OCI-LY7 (cell line): ENCODE measurements at regions not wholly inside any gene's neighbourhood (a gene's known extent, or its start where the extent isn't known, plus 50 kb on each side); places are given as distances from the start of the nearest gene placed in this dataset.

ENCODE experiments used
- BruUV-seq: library from RNA; stranded (reverse); fragments of 400-500 nt; replicated peaks from 2 replicates; lab custom pipeline; 2021; lab: Mats Ljungman, UMichigan
- CTCF ChIA-PET: fragments of 300-600 bp; sonication (Branson Sonifier 250); formaldehyde crosslinking; loops from one replicate; lab custom pipeline; 2022; ENCODE audit warnings: antibody characterized with exemption; ENCODE audit not compliant: unreplicated experiment; lab: Charles Lee
- POLR2A ChIA-PET: fragments of 300-600 bp; sonication (Branson Sonifier 250); formaldehyde crosslinking; loops from one replicate; lab custom pipeline; 2022; ENCODE audit warnings: antibody characterized with exemption; lab: Charles Lee
- DNase-seq: peaks from one replicate; pipeline ENCODE4 v3.0.0-alpha.2; 2015; ENCODE audit warnings: low spot score
- H2AFZ ChIP-seq: fragments of 200-600 bp; sonication (generic), shearing (Covaris generic); 2 replicates; pipeline ENCODE4 v1.6.1; 2014; ENCODE audit warnings: mild to moderate bottlenecking, antibody characterized with exemption, low read length, moderate library complexity
- H3K27ac ChIP-seq: fragments of 200-600 bp; sonication (generic); 2 replicates; pipeline ENCODE4 v1.5.1; 2014; ENCODE audit warnings: mixed run types, low read depth, mild to moderate bottlenecking, moderate library complexity, low read length, inconsistent platforms; ENCODE audit not compliant: poor library complexity, severe bottlenecking
- H3K36me3 ChIP-seq: fragments of 200-600 bp; sonication (generic); 2 replicates; pipeline ENCODE4 v1.6.1; 2014; ENCODE audit warnings: mild to moderate bottlenecking, antibody characterized with exemption, low read length, moderate library complexity, mixed read lengths; ENCODE audit not compliant: insufficient read depth
- H3K4me1 ChIP-seq: fragments of 200-600 bp; sonication (generic); 2 replicates; pipeline ENCODE4 v1.5.1; 2014; ENCODE audit warnings: mild to moderate bottlenecking, low read length; ENCODE audit not compliant: insufficient read depth, poor library complexity, severe bottlenecking
- H3K4me2 ChIP-seq: fragments of 200-600 bp; sonication (generic); 2 replicates; pipeline ENCODE4 v1.6.1; 2014; ENCODE audit warnings: mild to moderate bottlenecking, low read length
- H3K4me3 ChIP-seq: fragments of 200-600 bp; sonication (generic); 2 replicates; pipeline ENCODE4 v1.5.1; 2014; ENCODE audit warnings: mild to moderate bottlenecking, low read depth, low read length; ENCODE audit not compliant: poor library complexity, severe bottlenecking
- H3K79me2 ChIP-seq: fragments of 200-600 bp; sonication (generic); 2 replicates; pipeline ENCODE4 v1.6.1; 2016; ENCODE audit warnings: low read depth, mild to moderate bottlenecking, low read length, moderate library complexity, mixed read lengths; ENCODE audit not compliant: insufficient read depth
- H3K9me2 ChIP-seq: fragments of 200-600 bp; sonication (generic); 2 replicates; pipeline ENCODE4 v1.6.1; 2016; ENCODE audit warnings: mild to moderate bottlenecking, low read length, mixed read lengths; ENCODE audit not compliant: insufficient read depth
- H3K9me3 ChIP-seq: fragments of 200-600 bp; sonication (generic); 2 replicates; pipeline ENCODE4 v1.6.1; 2014; ENCODE audit warnings: mild to moderate bottlenecking, mixed run types, low read length, mixed read lengths
- H4K20me1 ChIP-seq: fragments of 200-600 bp; sonication (generic); 2 replicates; pipeline ENCODE4 v1.6.1; 2014; ENCODE audit warnings: mild to moderate bottlenecking, antibody characterized with exemption, low read length, moderate library complexity, mixed read lengths; ENCODE audit not compliant: insufficient read depth
- CTCF ChIP-seq: fragments of 200-600 bp; sonication (generic); conservative IDR thresholded peaks from 2 replicates; pipeline ENCODE4 v1.5.1; 2014; ENCODE audit warnings: mild to moderate bottlenecking, antibody characterized with exemption, low read length, moderate library complexity, mixed read lengths
- EZH2phosphoT487 ChIP-seq: fragments of 200-600 bp; sonication (generic); IDR thresholded peaks from 2 replicates; pipeline ENCODE4 v1.6.1; 2018; ENCODE audit warnings: low read depth, borderline replicate concordance, mild to moderate bottlenecking, mixed run types, antibody characterized with exemption, low read length, moderate library complexity, mixed read lengths
- intact Hi-C: fragments of 100-400 bp; cut with micrococcal nuclease; formaldehyde crosslinking; loops from one replicate; pipeline ENCODE4 v1.10.0; 2022; ENCODE audit not compliant: unreplicated experiment

GRCh38 chr2:19710230-19710629 lies 191.6 kb downstream of the TTC32 start:
- H3K4me1 ChIP-seq = no peaks in the 10 kb centered on the region
- no peak overlapping the region for H2AFZ ChIP-seq
- CTCF ChIA-PET = no interaction called here
- no peaks in the 10 kb centered on the region for H3K36me3 ChIP-seq
- H3K9me2 ChIP-seq = no peaks in the 10 kb centered on the region
- intact Hi-C loops = no loop called here
- H3K79me2 ChIP-seq = no peaks in the 10 kb centered on the region
- no peaks in the 10 kb centered on the region for H3K9me3 ChIP-seq
- no peak overlapping the region for H3K4me3 ChIP-seq
- H3K4me2 ChIP-seq = no peak overlapping the region
- POLR2A ChIA-PET = interaction anchor here (0.7 kb wide), 1 partner anchor 180 kb away, joined by 3 read pairs; no protein-coding TSS in a partner anchor
- H4K20me1 ChIP-seq = no peaks in the 10 kb centered on the region
- H3K27ac ChIP-seq = no peak overlapping the region
- no peak for TF ChIP-seq CTCF
- no peak for TF ChIP-seq EZH2phosphoT487
- no TSS peak for BruUV-seq
- DNase-seq = no peak

GRCh38 chr2:19709553-19709952 lies 192.2 kb downstream of the TTC32 start:
- no peak for TF ChIP-seq EZH2phosphoT487
- Histone ChIP-seq H2AFZ (no peak overlapping the region), H3K9me2 (no peaks in the 10 kb centered on the region), H3K4me2 (no peak overlapping the region), H3K36me3 (no peaks in the 10 kb centered on the region), H3K4me1 (no peaks in the 10 kb centered on the region), H3K79me2 (no peaks in the 10 kb centered on the region), H3K9me3 (no peaks in the 10 kb centered on the region), H3K4me3 (no peak overlapping the region), H4K20me1 (no peaks in the 10 kb centered on the region), H3K27ac (no peak overlapping the region)
- intact Hi-C loops = no loop called here
- POLR2A ChIA-PET = no interaction called here
- CTCF ChIA-PET = no interaction called here
- no TSS peak for BruUV-seq
- no peak for DNase-seq

- Histone ChIP-seq H3K36me3 (no peaks in the 10 kb centered on the region), H3K79me2 (no peaks in the 10 kb centered on the region), H3K4me3 (no peak overlapping the region), H3K9me2 (no peaks in the 10 kb centered on the region), H3K4me1 (no peaks in the 10 kb centered on the region), H2AFZ (no peak overlapping the region), H3K9me3 (no peaks in the 10 kb centered on the region), H3K27ac (no peak overlapping the region), H3K4me2 (no peak overlapping the region), H4K20me1 (no peaks in the 10 kb centered on the region)
- CTCF ChIA-PET = no interaction called here
- no peak for TF ChIP-seq CTCF
- intact Hi-C loops = no loop called here
- no TSS peak for BruUV-seq
- DNase-seq = no peak
- POLR2A ChIA-PET = no interaction called here
These were observed 193.0 kb downstream of the TTC32 start for GRCh38 chr2:19708776-19709175.
